A549 (cell line): ENCODE measurements at regions not wholly inside any gene's neighbourhood (a gene's known extent, or its start where the extent isn't known, plus 50 kb on each side); places are given as distances from the start of the nearest gene placed in this dataset.
A peak's percentile ranks its signal among the peaks of the same experiment; 100 is the strongest.

Experiments used
- ATAC-seq, 2 experiments: fragments of 200-7000 bp in 1 of 2; fragments of >200 bp in 1 of 2; cut with Nextera tagmentation in 1 of 2; cut with Tn5 transposase in 1 of 2; 3 replicates each; pipeline versions ENCODE4 v1.8.0 to v1.9.1; 2018 to 2020; ENCODE audit warnings: mild to moderate bottlenecking in 1 of 2, moderate library complexity in 1 of 2
- CTCF ChIA-PET: fragments of 300-600 bp; sonication (Branson Sonifier 250); formaldehyde crosslinking; extraction: SDS; loops from one replicate; lab custom pipeline; 2021; ENCODE audit warnings: antibody characterized with exemption, inconsistent platforms; lab: Yijun Ruan, JAX
- POLR2A ChIA-PET: fragments of 350-600 bp; formaldehyde crosslinking; extraction: SDS; loops from one replicate; lab custom pipeline; 2021; ENCODE audit warnings: antibody characterized with exemption, inconsistent platforms; lab: Yijun Ruan, JAX
- DNase-seq, 2 experiments: peaks; one replicate each; pipeline versions ENCODE4 v3.0.0 to v3.0.0-alpha.2; 2011 to 2016; ENCODE audit warnings: low read depth in 1 of 2, low spot score in 1 of 2
- FAIRE-seq: peaks from 2 replicates; lab custom pipeline; 2011; peaks lifted over from hg19 to GRCh38; lab: Jason Lieb, UNC
- H3K27ac ChIP-seq, 2 experiments: fragments of >200 bp; sonication (Bioruptor Twin); formaldehyde crosslinking; 3 replicates each; pipeline ENCODE4 v1.5.1; 2016 to 2017
- H3K4me1 ChIP-seq: fragments of >200 bp; sonication (Bioruptor Twin); formaldehyde crosslinking; 3 replicates; pipeline ENCODE4 v1.6.1; 2016
- H3K4me2 ChIP-seq: fragments of >200 bp; sonication (Bioruptor Twin); formaldehyde crosslinking; 3 replicates; pipeline ENCODE4 v1.6.1; 2016
- H3K4me3 ChIP-seq: fragments of >200 bp; sonication (Bioruptor Twin); formaldehyde crosslinking; 3 replicates; pipeline ENCODE4 v1.5.1; 2016
- H3K9me3 ChIP-seq: fragments of >200 bp; sonication (Bioruptor Twin); formaldehyde crosslinking; 3 replicates; pipeline ENCODE4 v1.6.1; 2016
- ATOH8 ChIP-seq: fragments of 250-450 bp; sonication (Bioruptor Pico); IDR thresholded peaks from 2 replicates; pipeline ENCODE4 v1.5.0; 2020; ENCODE audit warnings: low read depth, mild to moderate bottlenecking, moderate library complexity
- BCL3 ChIP-seq: fragments of >200 bp; sonication (Bioruptor Twin); formaldehyde crosslinking; IDR thresholded peaks from 3 replicates; pipeline ENCODE4 v1.6.1; 2016
- BHLHE40 ChIP-seq: IDR thresholded peaks from 2 replicates; pipeline ENCODE4 v1.6.1; 2012; ENCODE audit warnings: low read depth, low read length, inconsistent platforms
- CBX2 ChIP-seq: fragments of 200-600 bp; sonication (generic); IDR thresholded peaks from 2 replicates; pipeline ENCODE4 v1.6.1; 2016; ENCODE audit warnings: low read depth, mild to moderate bottlenecking, borderline replicate concordance
- CEBPB ChIP-seq, 2 experiments: fragments of >200 bp in 1 of 2; sonication (Bioruptor Twin) in 1 of 2; formaldehyde crosslinking in 1 of 2; IDR thresholded peaks; 2 replicates each; pipeline ENCODE4 v1.6.1; 2012 to 2016
- CTCF ChIP-seq: fragments of >200 bp; sonication (Bioruptor Twin); formaldehyde crosslinking; IDR thresholded peaks from 3 replicates; pipeline ENCODE4 v1.5.1; 2016
- EHMT2 ChIP-seq: fragments of 200-600 bp; sonication (generic); IDR thresholded peaks from 2 replicates; pipeline ENCODE4 v1.6.1; 2016; ENCODE audit warnings: antibody characterized with exemption, low read depth, mild to moderate bottlenecking, moderate library complexity
- EP300 ChIP-seq, 2 experiments: fragments of >200 bp; sonication (Bioruptor Twin); formaldehyde crosslinking; IDR thresholded peaks; 2 replicates in 1 of 2; 3 replicates in 1 of 2; pipeline ENCODE4 v1.6.1; 2016 to 2017
- GATA3 ChIP-seq: IDR thresholded peaks from 2 replicates; pipeline ENCODE4 v1.6.1; 2012; ENCODE audit warnings: borderline replicate concordance
- HDAC2 ChIP-seq: fragments of 200-600 bp; sonication (generic); IDR thresholded peaks from 2 replicates; pipeline ENCODE4 v1.6.1; 2016
- HEYL ChIP-seq: fragments of 250-450 bp; sonication (Bioruptor Pico); IDR thresholded peaks from 2 replicates; pipeline ENCODE4 v1.8.0; 2021; ENCODE audit warnings: mild to moderate bottlenecking, moderate library complexity
- HOXA7 ChIP-seq: fragments of 250-450 bp; sonication (Bioruptor Pico); IDR thresholded peaks from 2 replicates; pipeline ENCODE4 v1.5.0; 2020; ENCODE audit warnings: mild to moderate bottlenecking, moderate library complexity
- JUNB ChIP-seq: fragments of >200 bp; sonication (Bioruptor Twin); formaldehyde crosslinking; IDR thresholded peaks from 2 replicates; pipeline ENCODE4 v1.6.1; 2016
- KDM5A ChIP-seq: fragments of 200-600 bp; sonication (generic); IDR thresholded peaks from 2 replicates; pipeline ENCODE4 v1.6.1; 2016; ENCODE audit warnings: antibody characterized with exemption, mild to moderate bottlenecking
- NFE2L2 ChIP-seq: fragments of 150-350 bp; conservative IDR thresholded peaks from 2 replicates; pipeline ENCODE4 v1.6.1; 2014; ENCODE audit warnings: low read length
- POLR2AphosphoS2 ChIP-seq: conservative IDR thresholded peaks from 2 replicates; pipeline ENCODE4 v1.6.1; 2012; ENCODE audit warnings: low read length, improper control_type of control experiment, inconsistent platforms
- RAD21 ChIP-seq, 2 experiments: fragments of >200 bp in 1 of 2; sonication (Bioruptor Twin) in 1 of 2; formaldehyde crosslinking in 1 of 2; IDR thresholded peaks in 1 of 2; conservative IDR thresholded peaks in 1 of 2; 2 replicates in 1 of 2; 3 replicates in 1 of 2; pipeline ENCODE4 v1.6.1; 2012 to 2018; ENCODE audit warnings: inconsistent platforms in 1 of 2
- RARB ChIP-seq: fragments of 250-450 bp; sonication (Bioruptor Pico); IDR thresholded peaks from 2 replicates; pipeline ENCODE4 v1.8.0; 2021; ENCODE audit warnings: mild to moderate bottlenecking, moderate library complexity
- REST ChIP-seq: fragments of 200-600 bp; sonication (generic); IDR thresholded peaks from 2 replicates; pipeline ENCODE4 v1.6.1; 2016; ENCODE audit warnings: antibody characterized with exemption, mild to moderate bottlenecking, moderate library complexity
- SMC3 ChIP-seq: fragments of >200 bp; sonication (Bioruptor Twin); formaldehyde crosslinking; IDR thresholded peaks from 3 replicates; pipeline ENCODE4 v1.6.1; 2018; ENCODE audit warnings: inconsistent platforms
- SREBF2 ChIP-seq: fragments of 450-650 bp; IDR thresholded peaks from 2 replicates; pipeline ENCODE4 v1.6.1; 2014; ENCODE audit warnings: mild to moderate bottlenecking, moderate library complexity
- TFCP2L1 ChIP-seq: fragments of 250-450 bp; sonication (Bioruptor Pico); IDR thresholded peaks from 2 replicates; pipeline ENCODE4 v1.5.0; 2021; ENCODE audit warnings: mild to moderate bottlenecking
- ZFP36 ChIP-seq: fragments of 450-650 bp; IDR thresholded peaks from 2 replicates; pipeline ENCODE4 v1.6.1; 2014; ENCODE audit warnings: borderline replicate concordance; ENCODE audit not compliant: partially characterized antibody
- WGBS: methylation state at CpG from one replicate; pipeline ENCODE4 v1.1.6; 2017; ENCODE audit errors: missing lambda C conversion rate; 5-methylcytosine and 5-hydroxymethylcytosine counted together

GRCh38 chr2:49770919-49771318 lies 616.6 kb upstream of the FSHR start:
- ChIA-PET POLR2A (no interaction called here), CTCF (interaction anchor here (0.6 to 1.5 kb wide), 4 partner anchors 13 to 631 kb away, joined by 3 to 4 read pairs (median 3); no protein-coding TSS in a partner anchor)
- DNase-seq (peak in 1 of 2 experiments; percentile 31), ATAC-seq (peak; percentile 34 to 86; a peak in 3 of 6 replicates), FAIRE-seq (no peak)
- H3K4me3 ChIP-seq = no peak overlapping the region
- WGBS = 5% methylated on average over 4 of the region's 4 CpGs
- H3K27ac ChIP-seq = no peak overlapping the region
- no peaks in the 10 kb centered on the region for H3K4me1 ChIP-seq
- H3K9me3 ChIP-seq = no peaks in the 10 kb centered on the region
- TF ChIP-seq HEYL (CRISPR knock-in tag) = no peak
- TF ChIP-seq TFCP2L1 (CRISPR knock-in tag) = no peak
- TF ChIP-seq RAD21 (conservative IDR thresholded peaks at IDR 0.05 in 1 of 2, IDR thresholded peaks at IDR 0.05 in 1 of 2) = peak; percentile 14 to 51; a peak in 2 of 5 replicates
- TF ChIP-seq BHLHE40 = no peak
- TF ChIP-seq CTCF = 0 out of 3 replicates have a peak, but pooled peaks have one; percentile 9
- TF ChIP-seq HDAC2 = no peak
- no peak for TF ChIP-seq POLR2AphosphoS2
- TF ChIP-seq CBX2 = no peak
- TF ChIP-seq ATOH8 (CRISPR knock-in tag) = no peak
- no peak overlapping the region for H3K4me2 ChIP-seq

- WGBS = 1% methylated on average over 3 of the region's 3 CpGs
- ATAC-seq (no peak), DNase-seq (no peak), FAIRE-seq (no peak)
- Histone ChIP-seq H3K4me1 (no peaks in the 10 kb centered on the region), H3K9me3 (no peaks in the 10 kb centered on the region), H3K4me2 (no peak overlapping the region), H3K4me3 (no peak overlapping the region), H3K27ac (no peak overlapping the region)
- CTCF ChIA-PET = no interaction called here
- POLR2A ChIA-PET = no interaction called here
- no peak for TF ChIP-seq BCL3
- TF ChIP-seq EHMT2 = no peak
- no peak for TF ChIP-seq CTCF
- no peak for TF ChIP-seq SREBF2
- TF ChIP-seq HOXA7 = no peak
- no peak for TF ChIP-seq BHLHE40
- TF ChIP-seq ZFP36 = no peak
- TF ChIP-seq CEBPB (IDR thresholded peaks at IDR 0.05) = no peak
- TF ChIP-seq RARB (CRISPR knock-in tag) = no peak
- TF ChIP-seq ATOH8 (CRISPR knock-in tag) = no peak
These were observed 613.0 kb upstream of the FSHR start for GRCh38 chr2:49767316-49767715.

GRCh38 chr2:49755777-49756176 lies 601.5 kb upstream of the FSHR start:
- Histone ChIP-seq H3K4me1 (no peaks in the 10 kb centered on the region), H3K4me3 (no peak overlapping the region), H3K27ac (no peak overlapping the region), H3K4me2 (no peak overlapping the region), H3K9me3 (no peaks in the 10 kb centered on the region)
- DNase-seq (no peak), ATAC-seq (no peak), FAIRE-seq (no peak)
- CTCF ChIA-PET = no interaction called here
- 0% methylated on average over 2 of the region's 3 CpGs for WGBS
- POLR2A ChIA-PET = no interaction called here
- TF ChIP-seq POLR2AphosphoS2 (no peak), JUNB (no peak), REST (no peak), SREBF2 (no peak), GATA3 (no peak), EP300 (IDR thresholded peaks at IDR 0.05) (no peak), SMC3 (no peak), KDM5A (no peak), NFE2L2 (no peak), ATOH8 (CRISPR knock-in tag) (no peak)
